GM21529 (cell line): ENCODE measurements at regions not wholly inside any gene's neighbourhood (a gene's known extent, or its start where the extent isn't known, plus 50 kb on each side); places are given as distances from the start of the nearest gene placed in this dataset.

ENCODE experiments used
- ATAC-seq: cut with Tn5 transposase; IDR thresholded peaks from one replicate; pipeline ENCODE4 v1.9.1; 2021; ENCODE audit not compliant: unreplicated experiment

DNA sequence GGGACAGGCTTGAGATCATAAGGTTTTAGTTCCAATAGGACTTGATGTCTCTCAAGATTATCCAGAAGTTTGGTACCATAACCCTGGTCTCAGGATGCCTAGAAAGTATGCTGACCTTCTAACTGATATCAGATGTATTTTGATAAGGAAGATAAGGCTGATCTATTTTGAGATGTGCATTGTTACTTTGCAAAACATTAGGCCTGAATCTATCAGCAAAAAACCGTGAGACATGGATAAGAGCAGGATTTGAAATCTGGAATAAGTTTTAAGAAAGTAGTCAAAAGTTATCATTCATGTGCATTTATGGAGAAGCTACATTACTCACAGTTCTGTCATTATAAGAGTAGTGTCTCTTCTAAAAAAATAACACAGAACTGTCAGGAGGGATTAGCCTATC, 467.1 kb upstream of the HS3ST1 start:
- ATAC-seq: no peak

- no peak for ATAC-seq
These were observed 466.3 kb upstream of the HS3ST1 start for GRCh38 chr4:11894977-11895376.

DNA sequence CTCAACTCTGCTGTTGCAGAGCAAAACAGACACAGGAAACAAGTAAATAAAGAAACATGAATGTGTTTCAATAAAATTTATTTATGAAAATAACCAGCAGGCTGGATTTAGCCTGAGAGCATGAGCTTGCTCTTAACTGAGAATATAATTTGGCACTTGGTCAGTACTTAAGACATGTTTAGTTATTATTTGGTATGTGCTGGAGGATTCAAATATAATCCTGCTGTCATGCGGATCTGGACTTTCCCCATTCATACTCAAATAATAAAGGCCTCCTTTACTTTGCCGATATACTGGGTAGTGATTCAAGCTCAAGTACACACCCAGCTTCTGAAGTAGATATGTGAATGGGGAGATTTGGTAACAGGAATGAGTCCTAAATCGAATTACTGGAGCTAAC, 465.5 kb upstream of the HS3ST1 start:
- ATAC-seq: no peak

DNA sequence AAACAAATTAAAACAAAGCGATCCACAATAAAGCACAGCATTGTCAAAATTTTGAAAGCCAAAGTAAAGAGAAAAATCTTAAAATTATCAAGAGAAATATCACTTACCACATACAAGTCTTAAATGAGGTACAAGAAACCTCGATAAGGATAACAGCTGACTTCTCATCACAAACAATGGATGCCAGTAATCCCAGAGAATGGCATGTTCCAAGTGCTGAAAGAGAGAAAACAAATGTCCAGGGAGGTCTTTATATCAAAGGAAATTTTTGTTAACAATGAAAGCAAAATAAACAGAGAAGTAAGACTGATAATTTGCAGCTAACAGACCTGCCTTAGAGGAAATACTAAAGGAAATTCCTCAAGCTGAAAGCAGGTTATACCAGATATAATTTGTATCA, 460.4 kb upstream of the HS3ST1 start:
- ATAC-seq: no peak

- no peak for ATAC-seq
These were observed 453.3 kb upstream of the HS3ST1 start for GRCh38 chr4:11881947-11882346.

DNA sequence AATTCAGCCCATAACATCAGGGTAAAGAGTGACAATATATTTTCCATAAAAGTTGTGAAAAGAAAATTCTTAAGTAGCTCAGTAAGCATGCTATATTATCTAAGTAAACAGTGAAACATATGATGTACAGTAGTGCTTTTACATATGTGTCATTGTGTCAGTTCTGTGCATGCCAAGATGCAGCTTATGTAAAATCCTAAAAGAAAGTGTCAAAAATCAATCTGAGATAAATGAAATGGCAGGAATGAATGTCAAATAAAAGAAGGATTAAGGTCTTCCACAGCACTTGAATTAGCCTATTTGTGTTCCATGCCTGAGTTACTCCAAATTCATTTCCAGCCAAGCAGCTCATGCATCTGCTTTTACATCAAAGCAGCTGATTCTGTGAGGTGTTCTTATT, 452.7 kb upstream of the HS3ST1 start:
- ATAC-seq: no peak

GRCh38 chr4:11878241-11878640, 449.5 kb upstream of the HS3ST1 start:
- ATAC-seq: no peak

DNA sequence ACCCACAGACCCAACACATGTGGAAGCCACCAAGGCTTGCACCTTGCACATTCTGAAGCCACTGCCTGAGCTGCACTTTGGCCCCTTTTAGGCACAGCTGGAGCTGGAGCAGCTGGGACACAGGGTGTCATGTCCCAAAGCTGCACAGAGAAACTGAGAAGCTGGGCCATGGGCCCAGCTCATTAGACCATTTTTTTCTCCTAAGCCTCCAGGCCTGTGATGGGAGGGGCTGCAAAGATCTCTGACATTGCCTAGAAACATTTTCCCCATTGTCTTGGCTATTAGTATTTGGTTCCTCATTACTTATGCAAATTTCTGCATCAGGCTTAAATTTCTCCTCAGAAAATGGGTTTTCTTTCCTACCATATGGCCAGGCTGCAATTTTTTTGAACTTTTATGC, 447.4 kb upstream of the HS3ST1 start:
- ATAC-seq: no peak

GRCh38 chr4:11869191-11869870, 440.6 kb upstream of the HS3ST1 start:
- ATAC-seq: no peak

- no peak for ATAC-seq
These were observed 437.7 kb upstream of the HS3ST1 start for GRCh38 chr4:11866391-11866790.

DNA sequence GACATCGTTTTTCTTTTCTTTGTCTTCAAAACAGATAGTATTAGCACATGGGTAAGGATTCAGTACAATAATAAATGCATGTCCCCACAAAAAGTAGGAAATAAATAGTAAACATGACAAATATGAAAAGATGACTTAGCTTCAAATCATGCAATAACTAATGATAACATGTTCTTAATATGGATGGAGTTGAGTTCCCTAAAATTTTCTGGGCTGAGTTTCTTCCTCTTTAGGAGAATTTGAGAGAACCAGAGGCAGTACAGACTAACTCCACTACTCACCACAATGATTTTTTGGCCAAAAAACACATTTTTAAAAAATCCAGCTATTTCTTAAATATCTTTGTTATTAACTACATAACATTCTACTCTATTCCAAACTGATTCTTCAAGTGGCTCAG, 432.3 kb upstream of the HS3ST1 start:
- ATAC-seq: no peak

GRCh38 chr4:11857881-11858280, 429.2 kb upstream of the HS3ST1 start:
- ATAC-seq: no peak

GRCh38 chr4:11847167-11847566, 418.5 kb upstream of the HS3ST1 start:
- no peak for ATAC-seq

- no peak for ATAC-seq
These were observed 415.2 kb upstream of the HS3ST1 start for GRCh38 chr4:11843927-11844326.

- no peak for ATAC-seq
These were observed 414.6 kb upstream of the HS3ST1 start for GRCh38 chr4:11843340-11843739.

DNA sequence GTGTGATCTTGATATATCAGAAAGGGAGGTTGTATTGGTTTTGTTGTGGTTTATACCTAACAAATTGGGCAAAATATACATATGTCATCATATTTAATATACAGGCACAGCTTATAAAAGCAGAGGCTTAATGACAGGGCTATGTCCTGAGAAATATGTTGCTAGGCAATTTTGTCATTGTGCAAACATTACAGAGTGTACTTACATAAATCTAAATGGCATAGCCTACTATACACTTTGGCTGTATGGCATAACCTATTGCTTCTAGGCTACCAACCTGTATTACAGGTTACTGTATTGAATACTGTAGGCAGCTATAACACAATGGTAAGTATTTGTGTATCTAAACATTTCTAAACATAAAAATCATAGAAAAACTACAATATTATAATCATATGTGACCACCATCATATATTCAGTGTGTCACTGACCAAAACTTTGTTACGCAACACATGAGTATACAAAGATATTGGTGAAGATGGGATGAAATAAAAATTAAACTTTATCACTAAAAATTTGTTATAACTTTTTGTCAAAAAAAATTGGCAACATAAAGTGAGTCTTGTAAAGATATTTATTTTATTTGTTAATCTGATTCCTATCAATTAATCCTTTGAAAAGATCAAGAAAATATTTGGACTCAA, 414.0 kb upstream of the HS3ST1 start:
- no peak for ATAC-seq

DNA sequence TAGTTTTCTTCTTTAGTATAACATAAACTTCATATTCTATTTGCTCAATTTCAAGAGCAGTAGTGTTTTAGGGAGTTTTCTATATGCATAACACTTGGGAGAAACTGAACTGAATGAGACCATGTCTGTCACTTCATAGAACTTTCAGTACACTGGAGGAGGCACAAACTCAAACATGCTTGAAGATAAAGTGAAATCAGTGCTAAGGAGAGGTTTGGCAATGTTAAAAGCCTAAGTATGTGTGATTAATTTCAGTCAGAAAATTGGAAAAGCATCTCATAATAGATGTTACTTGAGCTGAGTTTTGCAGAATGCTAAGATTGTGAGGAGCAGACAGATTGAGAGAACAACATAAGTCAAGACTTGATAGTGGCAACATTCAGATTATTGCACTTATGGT, 411.2 kb upstream of the HS3ST1 start:
- ATAC-seq: no peak

DNA sequence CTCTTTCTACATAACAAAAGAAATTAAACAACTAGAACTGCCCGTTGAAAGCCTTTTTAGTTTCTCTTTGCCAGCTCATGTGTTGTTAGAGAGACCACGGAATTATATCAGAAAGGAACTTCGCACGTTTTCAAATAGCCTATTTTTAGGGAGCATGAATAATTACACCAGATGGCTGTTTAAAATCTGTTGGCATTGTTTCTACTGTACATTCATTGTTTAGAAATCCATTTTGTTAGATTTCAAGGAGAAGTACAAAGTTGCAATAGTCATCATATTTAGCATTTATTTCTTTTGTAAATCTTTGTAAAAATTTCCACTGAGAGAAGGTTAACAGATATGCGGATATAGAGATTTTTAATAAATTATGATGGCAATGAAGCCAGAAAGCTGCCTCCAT, 403.0 kb upstream of the HS3ST1 start:
- no peak for ATAC-seq

- ATAC-seq: no peak
These were observed 395.9 kb upstream of the HS3ST1 start for GRCh38 chr4:11824566-11824965.

GRCh38 chr4:11821772-11822430, 393.2 kb upstream of the HS3ST1 start:
- no peak for ATAC-seq

- no peak for ATAC-seq
These were observed 388.4 kb upstream of the HS3ST1 start for GRCh38 chr4:11817088-11817487.

DNA sequence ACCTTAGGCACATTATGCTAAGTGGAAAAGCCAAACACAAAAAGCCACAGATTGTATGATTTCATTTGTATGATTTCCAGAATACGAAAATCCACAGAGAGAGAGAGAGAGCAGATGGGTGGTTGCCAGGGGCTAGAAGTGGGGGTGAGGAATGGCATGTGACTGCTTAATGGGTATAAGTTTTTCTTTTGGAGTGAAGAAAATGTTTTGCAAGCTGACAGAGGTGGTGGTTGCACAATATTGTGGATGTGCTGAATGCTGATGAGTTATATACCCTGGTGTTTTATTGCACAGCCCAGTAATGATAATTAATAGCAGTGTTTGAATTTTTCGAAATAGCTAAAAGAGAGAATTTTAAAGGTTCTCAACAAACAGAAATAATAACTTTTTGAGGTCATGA, 386.1 kb upstream of the HS3ST1 start:
- ATAC-seq: no peak
